HG03095 (cell line): ENCODE measurements at regions not wholly inside any gene's neighbourhood (a gene's known extent, or its start where the extent isn't known, plus 50 kb on each side); places are given as distances from the start of the nearest gene placed in this dataset.

ENCODE experiments used
- ATAC-seq: cut with Tn5 transposase; IDR thresholded peaks from one replicate; pipeline ENCODE4 v1.9.1; 2021; ENCODE audit warnings: moderate library complexity; ENCODE audit not compliant: unreplicated experiment

DNA sequence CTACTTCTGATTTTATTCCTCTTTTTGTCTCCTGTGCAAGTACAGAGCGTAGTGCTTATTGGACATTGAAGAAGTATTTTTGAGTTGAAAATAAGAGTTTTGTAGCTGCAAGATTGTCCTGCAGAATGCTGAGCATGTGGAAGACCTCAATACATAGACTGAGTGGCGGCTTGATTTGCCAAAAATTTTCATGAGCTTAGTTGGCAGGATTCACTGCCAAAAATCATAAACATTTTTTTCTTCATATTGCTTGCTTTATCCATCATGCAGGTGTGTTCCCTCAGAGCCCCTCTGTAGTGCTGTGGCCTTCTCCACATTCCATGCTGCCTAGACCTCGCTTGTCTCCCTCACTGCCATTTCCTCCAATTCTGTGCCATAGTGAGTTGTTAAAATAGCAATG, 100.1 kb downstream of the DUSP10 start:
- ATAC-seq: no peak

DNA sequence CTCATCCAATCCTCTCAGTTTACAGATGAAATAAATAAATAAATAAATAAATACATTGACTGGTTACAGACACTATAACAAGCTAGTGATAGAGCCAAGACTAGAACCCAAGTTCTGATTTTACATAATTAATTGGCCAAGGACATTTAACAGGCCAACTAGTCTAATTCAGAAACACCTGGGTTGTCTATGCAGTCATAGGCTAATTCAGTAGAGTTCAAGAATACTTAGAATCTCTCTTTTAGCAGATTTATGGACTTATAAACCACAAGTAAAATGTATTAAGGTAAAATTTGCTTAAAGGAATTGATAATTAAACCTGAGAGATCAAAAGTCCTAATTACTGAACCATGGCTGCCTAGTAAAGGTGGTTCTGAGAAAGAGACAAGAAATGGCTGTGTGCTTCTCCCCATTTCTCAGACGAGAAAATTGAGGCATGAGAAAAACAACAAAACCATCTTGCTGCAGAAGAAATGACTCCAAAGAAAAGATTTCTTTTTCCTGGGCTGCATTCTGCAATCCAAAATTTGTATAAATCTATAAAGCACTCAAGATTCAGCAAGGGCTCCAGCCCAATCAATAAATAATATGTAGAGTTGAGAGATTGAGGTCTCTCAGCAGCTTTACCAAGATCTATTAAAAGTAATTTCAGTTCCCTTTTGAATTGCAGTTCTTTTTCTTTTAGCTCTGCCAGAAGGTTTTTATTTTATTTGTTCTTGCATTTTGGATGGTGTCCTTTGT, 98.3 kb downstream of the DUSP10 start:
- ATAC-seq: peak; percentile 78

GRCh38 chr1:221644145-221644448, 97.8 kb downstream of the DUSP10 start:
- peak; percentile 25 for ATAC-seq

DNA sequence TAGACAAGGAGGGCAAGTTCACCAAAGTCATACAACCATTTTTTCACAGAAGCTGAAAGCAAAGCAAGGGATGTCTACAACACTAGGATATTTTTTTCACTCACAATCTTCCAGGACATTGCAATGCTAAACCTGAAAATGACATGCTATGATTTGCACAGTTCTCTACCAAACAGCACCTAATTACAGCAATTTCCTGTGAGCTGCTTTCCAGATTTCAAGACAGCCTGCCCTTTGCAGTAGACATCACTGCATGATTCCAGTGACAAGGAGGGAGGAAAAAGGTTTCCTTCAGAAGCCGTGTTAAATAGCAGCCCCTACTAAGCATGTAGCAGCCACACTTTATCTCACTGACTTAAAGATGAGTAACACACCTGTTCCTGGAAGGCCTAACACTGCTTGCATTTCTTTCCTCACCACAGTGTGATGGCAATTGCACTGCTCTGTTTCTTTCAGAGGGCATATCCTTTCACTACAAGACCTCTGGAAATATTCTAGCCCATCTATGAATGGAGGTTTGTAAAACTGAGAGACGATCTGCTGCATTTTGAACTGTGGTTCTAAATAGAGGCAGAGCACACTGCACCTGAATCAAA, 97.1 kb downstream of the DUSP10 start:
- peak; percentile 27 for ATAC-seq

DNA sequence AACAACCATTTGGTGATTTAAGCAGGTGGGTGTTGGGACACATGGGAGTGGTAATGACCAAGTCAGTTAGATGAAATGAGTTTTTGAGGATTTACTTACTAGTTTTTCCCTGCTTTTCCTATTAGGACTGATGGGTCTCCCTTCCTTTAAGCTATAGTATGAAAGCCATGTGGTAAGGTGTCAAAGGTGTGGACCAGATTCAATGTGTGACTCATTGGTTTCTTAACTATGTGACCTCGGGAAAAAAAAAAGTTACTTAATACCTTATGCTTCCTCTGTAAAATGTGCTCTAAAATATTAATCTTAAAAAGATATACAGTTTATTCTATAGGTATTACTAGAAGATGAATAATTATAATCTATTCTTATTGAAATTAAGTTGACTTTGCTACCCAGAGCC, 93.7 kb downstream of the DUSP10 start:
- ATAC-seq: no peak
